BLaER1 treated with 17β-estradiol and CSF1 and Interleukin-3, amounts not matched to agents 10 nM and 100 nM (cell line): ENCODE measurements at regions not wholly inside any gene's neighbourhood (a gene's known extent, or its start where the extent isn't known, plus 50 kb on each side); places are given as distances from the start of the nearest gene placed in this dataset.

ENCODE experiments used
- H3K27ac ChIP-seq, 11 experiments: shearing (Covaris generic); formaldehyde crosslinking; 2 replicates each; pipeline ENCODE4 v1.8.1; 2022
- H3K27me3 ChIP-seq, 11 experiments: shearing (Covaris generic); formaldehyde crosslinking; 2 replicates each; pipeline ENCODE4 v1.8.1; 2022
- H3K36me3 ChIP-seq, 11 experiments: shearing (Covaris generic); formaldehyde crosslinking; 2 replicates each; pipeline ENCODE4 v1.8.1; 2022
- H3K4me1 ChIP-seq, 10 experiments: shearing (Covaris generic); formaldehyde crosslinking; 2 replicates each; pipeline ENCODE4 v1.8.1; 2022
- H3K4me2 ChIP-seq, 11 experiments: shearing (Covaris generic); formaldehyde crosslinking; 2 replicates each; pipeline ENCODE4 v1.8.1; 2022
- H3K4me3 ChIP-seq, 10 experiments: shearing (Covaris generic); formaldehyde crosslinking; 2 replicates each; pipeline ENCODE4 v1.8.1; 2022
- H3K9ac ChIP-seq, 11 experiments: shearing (Covaris generic); formaldehyde crosslinking; 2 replicates each; pipeline ENCODE4 v1.8.1; 2022
- H3K9me3 ChIP-seq, 11 experiments: shearing (Covaris generic); formaldehyde crosslinking; replicated peaks in 1 of 11; 2 replicates each; pipeline ENCODE4 v1.8.1; 2022
- H4K20me1 ChIP-seq, 11 experiments: shearing (Covaris generic); formaldehyde crosslinking; 2 replicates each; pipeline ENCODE4 v1.8.1; 2022
- Cebpa-rat ChIP-seq, 11 experiments: shearing (Covaris generic); IDR thresholded peaks; 2 replicates each; pipeline ENCODE4 v1.8.1; 2022

DNA sequence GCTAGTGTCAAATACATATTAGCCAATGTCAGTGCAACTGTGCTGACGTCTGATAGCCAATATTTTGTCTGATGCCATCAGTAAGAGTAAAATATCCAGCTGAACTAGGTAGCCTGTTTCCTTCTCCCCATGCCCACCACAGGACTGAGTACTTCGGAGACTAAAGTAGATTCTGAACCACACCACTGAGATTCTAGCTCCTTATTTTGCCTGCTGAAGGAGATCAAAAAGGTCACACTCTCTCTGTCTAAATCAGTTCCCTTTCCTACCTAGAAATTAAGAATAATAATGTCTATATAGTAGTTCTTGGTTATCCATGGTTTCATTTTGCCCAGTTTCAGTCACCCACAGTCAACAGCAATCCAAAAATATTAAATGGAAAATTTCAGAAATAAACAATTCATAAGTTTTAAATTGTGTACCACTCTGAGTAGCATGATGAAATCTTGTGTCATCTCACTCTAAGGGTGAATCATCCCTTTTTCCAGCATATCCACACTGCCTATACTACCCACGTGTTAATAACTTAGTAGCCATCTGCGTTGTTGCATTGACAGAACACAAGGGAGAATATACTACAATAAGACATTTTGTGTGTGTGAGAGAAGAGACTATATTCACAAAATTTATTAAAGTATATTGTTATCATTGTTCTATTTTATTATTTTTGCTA lies 1043.3 kb upstream of the PIK3C3 start:
- no peak overlapping the region for H3K27ac ChIP-seq
- no peak overlapping the region for H3K9ac ChIP-seq
- no peak overlapping the region for H3K4me3 ChIP-seq
- H3K27me3 ChIP-seq: no peaks in the 10 kb centered on the region
- H3K4me2 ChIP-seq: no peak overlapping the region
- no peaks in the 10 kb centered on the region for H3K36me3 ChIP-seq
- H4K20me1 ChIP-seq: no peaks in the 10 kb centered on the region
- TF ChIP-seq Cebpa-rat (IDR thresholded peaks at IDR 0.05): no peak
- H3K4me1 ChIP-seq: no peaks in the 10 kb centered on the region
- H3K9me3 ChIP-seq: no peaks in the 10 kb centered on the region

DNA sequence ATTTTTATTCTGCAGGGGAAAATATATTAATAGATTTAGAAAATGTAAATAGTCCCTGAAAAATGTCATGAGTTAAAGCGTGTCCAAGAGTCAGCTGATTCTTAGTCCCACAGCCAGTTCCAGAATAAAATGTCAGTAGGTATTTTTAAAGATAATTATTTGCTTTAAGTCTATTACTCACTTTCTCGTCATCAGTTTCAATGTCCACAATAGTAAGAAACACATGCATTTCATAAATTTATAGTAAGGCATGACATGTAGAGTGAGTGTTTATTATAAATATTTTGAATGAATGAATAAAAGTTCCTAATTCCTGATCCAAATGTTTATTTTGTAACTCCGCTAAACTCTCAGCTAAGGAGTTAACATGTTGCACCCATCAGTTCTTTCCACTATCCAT lies 1044.0 kb upstream of the PIK3C3 start:
- Histone ChIP-seq H3K4me2 (no peak overlapping the region), H3K9me3 (no peaks in the 10 kb centered on the region), H3K9ac (no peak overlapping the region), H3K4me3 (no peak overlapping the region), H3K36me3 (no peaks in the 10 kb centered on the region), H3K4me1 (no peaks in the 10 kb centered on the region), H4K20me1 (no peaks in the 10 kb centered on the region), H3K27me3 (no peaks in the 10 kb centered on the region), H3K27ac (no peak overlapping the region)
- TF ChIP-seq Cebpa-rat (IDR thresholded peaks at IDR 0.05): no peak

DNA sequence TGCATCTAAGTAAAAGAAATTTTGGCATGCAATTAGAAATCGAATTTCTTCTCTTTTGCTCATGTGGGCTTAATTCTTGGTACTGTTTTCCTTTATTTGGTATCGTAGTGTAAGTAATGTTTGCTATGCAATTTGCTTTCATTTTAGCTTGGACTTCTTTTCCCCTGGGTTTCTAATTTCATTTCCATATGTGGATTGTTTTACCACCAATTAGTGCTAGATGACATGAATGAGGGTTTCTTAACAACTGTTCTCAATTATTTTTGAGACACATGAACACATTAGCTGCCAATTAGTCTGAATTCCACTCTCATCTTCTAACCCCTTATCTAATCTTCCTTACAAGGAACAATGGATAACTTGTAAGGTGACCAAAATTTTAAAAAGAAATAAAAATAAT lies 1047.2 kb upstream of the PIK3C3 start:
- H3K4me2 ChIP-seq: no peak overlapping the region
- no peaks in the 10 kb centered on the region for H3K4me1 ChIP-seq
- H3K27me3 ChIP-seq: no peaks in the 10 kb centered on the region
- H3K9ac ChIP-seq: no peak overlapping the region
- H4K20me1 ChIP-seq: no peaks in the 10 kb centered on the region
- no peak overlapping the region for H3K27ac ChIP-seq
- TF ChIP-seq Cebpa-rat (IDR thresholded peaks at IDR 0.05): no peak
- no peaks in the 10 kb centered on the region for H3K36me3 ChIP-seq
- H3K9me3 ChIP-seq: no peaks in the 10 kb centered on the region
- H3K4me3 ChIP-seq: no peak overlapping the region

DNA sequence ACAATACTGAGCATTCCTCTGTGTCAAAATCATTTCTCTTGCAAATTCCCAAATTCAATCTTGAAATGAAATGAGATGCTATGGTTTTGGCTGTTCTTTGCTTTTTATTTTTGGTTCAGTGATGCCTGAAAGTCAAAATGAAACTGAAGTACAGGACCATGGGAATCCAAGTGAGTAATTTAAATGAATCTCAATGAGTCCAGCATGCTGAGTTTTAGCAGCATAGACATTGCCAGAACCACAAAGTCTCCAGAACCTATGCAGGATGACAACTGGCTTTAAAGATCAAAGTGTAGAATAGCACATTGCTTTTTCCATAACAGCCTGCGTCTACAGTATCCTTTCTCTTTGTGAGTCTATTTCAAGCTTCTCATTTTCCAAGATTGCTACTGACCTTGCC lies 1050.7 kb upstream of the PIK3C3 start:
- Histone ChIP-seq H3K4me2 (no peak overlapping the region), H3K27ac (no peak overlapping the region), H3K27me3 (no peaks in the 10 kb centered on the region), H3K9me3 (no peaks in the 10 kb centered on the region), H4K20me1 (no peaks in the 10 kb centered on the region), H3K9ac (no peak overlapping the region), H3K4me1 (no peaks in the 10 kb centered on the region), H3K4me3 (no peak overlapping the region), H3K36me3 (no peaks in the 10 kb centered on the region)
- no peak for TF ChIP-seq Cebpa-rat (IDR thresholded peaks at IDR 0.05)

DNA sequence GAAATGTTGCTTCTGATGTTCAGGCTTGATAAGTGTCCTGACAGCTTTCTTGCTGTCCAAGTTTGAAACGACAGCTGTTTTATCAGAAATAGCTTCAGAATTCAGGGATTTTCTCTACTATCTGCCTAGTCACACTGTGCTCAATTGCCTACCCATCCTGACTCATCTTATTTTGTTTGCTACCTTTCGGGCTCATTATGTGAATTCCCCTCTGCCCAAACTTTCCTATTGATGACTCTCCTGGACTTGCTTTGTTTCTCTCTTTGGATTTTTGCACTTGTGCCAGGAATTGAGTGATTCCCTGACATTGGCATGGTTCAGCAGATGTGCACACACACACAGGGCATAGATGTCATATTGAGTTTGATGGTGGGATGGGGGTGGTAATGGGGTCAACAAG lies 1052.6 kb upstream of the PIK3C3 start:
- Histone ChIP-seq H3K9ac (no peak overlapping the region), H3K9me3 (no peaks in the 10 kb centered on the region), H3K4me3 (no peak overlapping the region), H3K4me1 (no peaks in the 10 kb centered on the region), H4K20me1 (no peaks in the 10 kb centered on the region), H3K36me3 (no peaks in the 10 kb centered on the region), H3K4me2 (no peak overlapping the region), H3K27ac (no peak overlapping the region), H3K27me3 (no peaks in the 10 kb centered on the region)
- no peak for TF ChIP-seq Cebpa-rat (IDR thresholded peaks at IDR 0.05)

DNA sequence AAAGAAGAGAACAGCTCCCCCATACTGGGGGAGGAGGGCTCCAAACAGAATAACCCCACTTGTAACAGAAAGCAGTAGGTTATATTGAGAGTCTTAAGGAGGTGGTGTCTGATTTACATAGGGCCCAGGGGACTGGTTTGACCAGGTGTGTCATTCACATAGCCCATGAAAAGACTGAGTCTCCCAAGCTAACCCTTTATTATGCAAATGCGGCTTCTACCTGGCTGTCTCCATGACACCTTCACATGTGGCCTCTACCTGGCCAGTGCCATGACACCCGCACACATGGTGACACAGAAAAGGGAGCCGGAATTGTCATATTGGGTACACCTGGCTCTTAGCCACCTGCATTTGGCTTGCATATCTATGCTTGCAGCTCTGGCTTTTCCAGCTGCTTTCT lies 1057.2 kb upstream of the PIK3C3 start:
- no peaks in the 10 kb centered on the region for H3K27me3 ChIP-seq
- no peak overlapping the region for H3K27ac ChIP-seq
- no peak for TF ChIP-seq Cebpa-rat (IDR thresholded peaks at IDR 0.05)
- no peak overlapping the region for H3K4me3 ChIP-seq
- H3K9ac ChIP-seq: no peak overlapping the region
- no peak overlapping the region for H3K4me2 ChIP-seq
- H3K36me3 ChIP-seq: no peaks in the 10 kb centered on the region
- H3K4me1 ChIP-seq: no peaks in the 10 kb centered on the region
- peaks cover 3 to 14% (median 13%) of the 10 kb centered on the region in 11 experiments; a peak in 16 of 22 replicates for H3K9me3 ChIP-seq
- H4K20me1 ChIP-seq: no peaks in the 10 kb centered on the region

DNA sequence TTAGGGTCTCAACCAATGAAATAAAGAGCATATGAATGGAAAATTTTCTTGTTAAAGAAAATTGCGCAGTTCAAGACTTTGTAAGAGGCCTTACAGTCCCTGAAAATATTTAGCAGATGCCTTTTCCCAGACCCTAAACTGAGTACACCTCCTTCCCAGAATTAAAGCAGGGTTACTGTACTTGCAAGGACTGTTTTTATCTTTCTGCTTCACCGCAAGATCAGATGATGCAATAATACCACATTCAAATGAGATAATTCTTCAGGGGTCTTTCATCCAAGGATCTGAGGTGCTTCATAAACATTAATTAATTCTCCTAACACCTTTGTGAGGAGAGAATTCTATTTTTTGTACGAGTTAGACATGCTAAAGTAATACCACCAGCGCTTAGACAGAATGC lies 1071.8 kb upstream of the PIK3C3 start:
- Histone ChIP-seq H3K4me3 (no peak overlapping the region), H3K4me2 (no peak overlapping the region), H3K36me3 (no peaks in the 10 kb centered on the region), H3K4me1 (peaks cover 0 to 6% (median 0%) of the 10 kb centered on the region in 10 experiments; a peak in 1 of 20 replicates), H4K20me1 (no peaks in the 10 kb centered on the region), H3K9me3 (no peaks in the 10 kb centered on the region; a peak in 1 of 22 replicates), H3K27ac (no peak overlapping the region), H3K9ac (no peak overlapping the region), H3K27me3 (no peaks in the 10 kb centered on the region)
- peak in 3 of 11 experiments; percentile 9 to 28 (median 25); a peak in 3 of 22 replicates for TF ChIP-seq Cebpa-rat (IDR thresholded peaks at IDR 0.05)

DNA sequence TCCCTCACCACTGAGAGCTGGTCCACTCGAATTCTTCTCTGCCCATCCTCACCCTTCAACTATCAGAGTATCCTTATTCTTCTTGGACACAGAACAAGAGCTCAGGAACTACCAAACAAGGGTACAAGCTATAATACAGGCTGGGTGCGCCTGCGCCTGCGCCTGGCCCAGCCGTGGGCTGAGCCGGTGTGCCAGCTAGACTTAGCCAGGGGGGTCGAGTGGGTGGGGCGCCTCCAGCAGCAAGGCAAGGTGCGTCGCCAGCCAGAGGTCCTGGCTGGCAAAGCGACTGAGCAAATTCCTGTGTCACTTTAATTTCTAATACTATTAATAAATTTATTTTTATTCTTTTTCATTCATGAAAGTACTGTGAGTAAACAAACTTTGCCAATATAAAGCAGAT lies 1072.6 kb upstream of the PIK3C3 start:
- Histone ChIP-seq H3K27me3 (no peaks in the 10 kb centered on the region), H3K4me2 (no peak overlapping the region), H4K20me1 (no peaks in the 10 kb centered on the region), H3K27ac (no peak overlapping the region), H3K9me3 (no peaks in the 10 kb centered on the region; a peak in 1 of 22 replicates), H3K9ac (no peak overlapping the region), H3K4me3 (no peak overlapping the region), H3K4me1 (peaks cover 0 to 2% (median 0%) of the 10 kb centered on the region in 10 experiments; a peak in 1 of 20 replicates), H3K36me3 (no peaks in the 10 kb centered on the region)
- TF ChIP-seq Cebpa-rat (IDR thresholded peaks at IDR 0.05): no peak

DNA sequence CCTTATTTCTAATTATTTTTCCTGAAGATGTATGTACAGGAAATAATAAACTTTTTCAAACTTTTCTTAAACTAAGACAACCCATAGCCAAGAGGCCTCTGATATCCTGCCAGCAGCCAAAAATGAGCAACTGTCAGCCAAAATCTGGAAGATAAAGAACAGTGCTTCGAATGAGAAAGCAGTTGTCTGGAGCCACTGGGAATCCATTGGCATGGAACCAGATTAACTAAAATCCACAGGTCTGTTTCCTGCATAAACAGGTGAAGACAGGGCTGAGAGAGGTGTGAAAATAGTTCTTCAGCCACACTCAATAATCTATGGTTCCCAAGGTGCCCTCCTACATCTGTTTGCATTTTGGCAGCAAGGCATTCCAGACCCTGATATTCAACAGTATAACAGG lies 1076.7 kb upstream of the PIK3C3 start:
- no peaks in the 10 kb centered on the region for H3K27me3 ChIP-seq
- H3K4me1 ChIP-seq: peaks cover 0 to 5% (median 0%) of the 10 kb centered on the region in 10 experiments; a peak in 4 of 20 replicates
- H3K9me3 ChIP-seq: no peaks in the 10 kb centered on the region; a peak in 1 of 22 replicates
- TF ChIP-seq Cebpa-rat (IDR thresholded peaks at IDR 0.05): no peak
- H3K36me3 ChIP-seq: no peaks in the 10 kb centered on the region
- H4K20me1 ChIP-seq: no peaks in the 10 kb centered on the region
- H3K4me2 ChIP-seq: no peak overlapping the region
- H3K4me3 ChIP-seq: no peak overlapping the region
- H3K9ac ChIP-seq: no peak overlapping the region
- no peak overlapping the region for H3K27ac ChIP-seq

DNA sequence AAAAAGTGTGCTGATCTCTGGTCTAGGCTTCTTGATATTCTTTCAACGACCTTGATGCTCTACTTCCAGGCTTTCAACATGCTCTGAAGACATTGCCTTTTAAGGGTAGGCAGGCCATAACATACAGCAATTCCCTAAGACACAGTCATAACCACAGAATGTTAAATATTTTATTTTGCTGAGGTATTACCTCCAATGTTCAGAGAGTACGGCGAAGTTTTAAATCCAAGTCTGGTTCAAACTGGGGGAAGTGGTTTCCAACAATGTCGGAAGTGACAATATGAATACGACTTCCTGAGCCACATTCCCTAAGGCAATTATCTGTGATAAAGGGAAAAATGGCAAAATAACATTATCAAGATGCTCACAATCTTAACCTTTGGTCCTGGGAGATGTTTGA lies 1077.9 kb upstream of the PIK3C3 start:
- no peak overlapping the region for H3K9ac ChIP-seq
- no peak for TF ChIP-seq Cebpa-rat (IDR thresholded peaks at IDR 0.05)
- H3K4me2 ChIP-seq: peak overlapping the region in 5 of 11 experiments; percentile 5 to 39 (median 9); a peak in 4 of 22 replicates
- H4K20me1 ChIP-seq: no peaks in the 10 kb centered on the region
- H3K27ac ChIP-seq: no peak overlapping the region
- peaks cover 0 to 5% (median 0%) of the 10 kb centered on the region in 10 experiments; a peak in 4 of 20 replicates for H3K4me1 ChIP-seq
- H3K36me3 ChIP-seq: no peaks in the 10 kb centered on the region
- H3K27me3 ChIP-seq: no peaks in the 10 kb centered on the region
- H3K9me3 ChIP-seq: no peaks in the 10 kb centered on the region
- no peak overlapping the region for H3K4me3 ChIP-seq
